OCI-LY1 (cell line): ENCODE measurements at regions not wholly inside any gene's neighbourhood (a gene's known extent, or its start where the extent isn't known, plus 50 kb on each side); places are given as distances from the start of the nearest gene placed in this dataset.

Experiments
- H2AFZ ChIP-seq: fragments of 200-600 bp; sonication (generic), shearing (Covaris generic); 2 replicates; pipeline ENCODE4 v1.6.0; 2014; ENCODE audit warnings: antibody characterized with exemption, mild to moderate bottlenecking, low read length
- H3F3A ChIP-seq: fragments of 200-600 bp; sonication (generic), shearing (Covaris generic); 2 replicates; pipeline ENCODE4 v1.6.0; 2014; ENCODE audit warnings: mild to moderate bottlenecking, antibody characterized with exemption, low read length, moderate library complexity; ENCODE audit not compliant: insufficient read depth
- H3K27ac ChIP-seq: fragments of 200-600 bp; sonication (generic); 2 replicates; pipeline ENCODE4 v1.5.1; 2014; ENCODE audit warnings: low read length, mixed run types, mild to moderate bottlenecking, low read depth; ENCODE audit not compliant: poor library complexity, severe bottlenecking
- H3K27me3 ChIP-seq: fragments of 200-600 bp; sonication (generic); 2 replicates; pipeline ENCODE4 v1.6.0; 2014; ENCODE audit warnings: antibody characterized with exemption, mild to moderate bottlenecking, low read length, moderate library complexity; ENCODE audit not compliant: insufficient read depth
- H3K36me3 ChIP-seq: fragments of 200-600 bp; sonication (generic); 2 replicates; pipeline ENCODE4 v1.6.1; 2014; ENCODE audit warnings: mild to moderate bottlenecking, antibody characterized with exemption, low read length, moderate library complexity, mixed read lengths; ENCODE audit not compliant: insufficient read depth
- H3K4me1 ChIP-seq: fragments of 200-600 bp; sonication (generic); 2 replicates; pipeline ENCODE4 v1.5.1; 2014; ENCODE audit warnings: mild to moderate bottlenecking, low read length, moderate library complexity; ENCODE audit not compliant: insufficient read depth, severe bottlenecking
- H3K4me2 ChIP-seq: fragments of 200-600 bp; sonication (generic), shearing (Covaris generic); 2 replicates; pipeline ENCODE4 v1.6.1; 2014; ENCODE audit warnings: low read length
- H3K4me3 ChIP-seq: fragments of 200-600 bp; sonication (generic); 2 replicates; pipeline ENCODE4 v1.5.1; 2014; ENCODE audit warnings: low read length, low read depth, mild to moderate bottlenecking, mixed read lengths; ENCODE audit not compliant: poor library complexity, severe bottlenecking
- H3K79me2 ChIP-seq: fragments of 200-600 bp; shearing (Covaris generic); 2 replicates; pipeline ENCODE4 v1.6.1; 2016; ENCODE audit warnings: mixed run types, low read length, mixed read lengths; ENCODE audit not compliant: insufficient read depth
- H3K9ac ChIP-seq: fragments of 200-600 bp; sonication (generic), shearing (Covaris generic); 2 replicates; pipeline ENCODE4 v1.6.1; 2014; ENCODE audit warnings: mild to moderate bottlenecking, low read length, mixed read lengths
- H3K9me2 ChIP-seq: fragments of 200-600 bp; sonication (generic), shearing (Covaris generic); 2 replicates; pipeline ENCODE4 v1.6.1; 2014; ENCODE audit warnings: low read depth, mild to moderate bottlenecking, low read length, mixed read lengths
- H3K9me3 ChIP-seq: fragments of 200-600 bp; shearing (Covaris generic); 2 replicates; pipeline ENCODE4 v1.6.1; 2014; ENCODE audit warnings: low read length, mixed read lengths
- H4K20me1 ChIP-seq: fragments of 200-600 bp; sonication (generic), shearing (Covaris generic); 2 replicates; pipeline ENCODE4 v1.6.0; 2016; ENCODE audit warnings: mild to moderate bottlenecking, low read length; ENCODE audit not compliant: insufficient read depth
- CTCF ChIP-seq: fragments of 200-600 bp; sonication (generic), shearing (Covaris generic); IDR thresholded peaks from 2 replicates; pipeline ENCODE4 v1.5.1; 2017; ENCODE audit warnings: mild to moderate bottlenecking, antibody characterized with exemption, low read length, moderate library complexity, mixed read lengths
- EZH2 ChIP-seq: fragments of 200-600 bp; sonication (generic), shearing (Covaris generic); IDR thresholded peaks from 2 replicates; pipeline ENCODE4 v1.8.0; 2017; ENCODE audit warnings: borderline replicate concordance, mixed run types, mild to moderate bottlenecking, antibody characterized with exemption, low read length, moderate library complexity, mixed read lengths

- no peaks in the 10 kb centered on the region for H3K9me2 ChIP-seq
- no peak overlapping the region for H3K4me2 ChIP-seq
- peaks cover 16% of the 10 kb centered on the region; the same call in 1 of the 2 replicates for H3K27me3 ChIP-seq
- H3F3A ChIP-seq, result no peaks in the 10 kb centered on the region
- no peak overlapping the region for H3K4me3 ChIP-seq
- no peaks in the 10 kb centered on the region for H4K20me1 ChIP-seq
- TF ChIP-seq CTCF, result no peak
- no peak for TF ChIP-seq EZH2
- no peak overlapping the region for H2AFZ ChIP-seq
- no peaks in the 10 kb centered on the region for H3K79me2 ChIP-seq
- H3K36me3 ChIP-seq, result no peaks in the 10 kb centered on the region
- no peaks in the 10 kb centered on the region for H3K4me1 ChIP-seq
- H3K9me3 ChIP-seq, result no peaks in the 10 kb centered on the region
- no peak overlapping the region for H3K27ac ChIP-seq
- H3K9ac ChIP-seq, result no peak overlapping the region
Observed at GRCh38 chr1:9481048-9481447, 58.2 kb upstream of the SLC25A33 start.

- Histone ChIP-seq H3K9me2 (no peaks in the 10 kb centered on the region), H3K9me3 (no peaks in the 10 kb centered on the region), H3K4me3 (no peak overlapping the region), H3K27ac (no peak overlapping the region), H3F3A (no peaks in the 10 kb centered on the region), H3K27me3 (peaks cover 16% of the 10 kb centered on the region; the same call in 1 of the 2 replicates), H3K9ac (no peak overlapping the region), H3K79me2 (no peaks in the 10 kb centered on the region), H3K4me1 (no peaks in the 10 kb centered on the region), H3K4me2 (no peak overlapping the region), H2AFZ (no peak overlapping the region), H3K36me3 (no peaks in the 10 kb centered on the region), H4K20me1 (no peaks in the 10 kb centered on the region)
- TF ChIP-seq EZH2 (no peak), CTCF (no peak)
Observed at GRCh38 chr1:9482403-9482802, 56.9 kb upstream of the SLC25A33 start.

- H3K9me2 ChIP-seq, result no peaks in the 10 kb centered on the region
- H3K36me3 ChIP-seq, result no peaks in the 10 kb centered on the region
- H3F3A ChIP-seq, result no peaks in the 10 kb centered on the region
- TF ChIP-seq EZH2, result no peak
- TF ChIP-seq CTCF, result no peak
- H3K4me1 ChIP-seq, result no peaks in the 10 kb centered on the region
- no peak overlapping the region for H3K27ac ChIP-seq
- no peaks in the 10 kb centered on the region for H4K20me1 ChIP-seq
- H3K79me2 ChIP-seq, result no peaks in the 10 kb centered on the region
- no peak overlapping the region for H3K4me2 ChIP-seq
- H3K27me3 ChIP-seq, result peaks cover 12% of the 10 kb centered on the region; the same call in 1 of the 2 replicates
- no peak overlapping the region for H3K9ac ChIP-seq
- no peak overlapping the region for H3K4me3 ChIP-seq
- no peaks in the 10 kb centered on the region for H3K9me3 ChIP-seq
- H2AFZ ChIP-seq, result no peak overlapping the region
Observed at GRCh38 chr1:9482816-9483572, 56.3 kb upstream of the SLC25A33 start.
